HL-60 (cell line): ENCODE measurements at regions not wholly inside any gene's neighbourhood (a gene's known extent, or its start where the extent isn't known, plus 50 kb on each side); places are given as distances from the start of the nearest gene placed in this dataset.

ENCODE experiments used
- GABPA ChIP-seq: IDR thresholded peaks from 2 replicates; pipeline ENCODE4 v1.6.1; 2012; ENCODE audit warnings: low read depth
- TF ChIP-seq, protein P1 (sequence below): IDR thresholded peaks from one replicate; pipeline ENCODE4 v1.5.1; 2011; ENCODE audit warnings: low read length, control low read depth, inconsistent platforms; ENCODE audit not compliant: insufficient read depth
- TF ChIP-seq, protein P2 (sequence below): IDR thresholded peaks from 2 replicates; pipeline ENCODE4 v1.6.1; 2012; ENCODE audit warnings: low read depth; ENCODE audit not compliant: insufficient replicate concordance

DNA sequence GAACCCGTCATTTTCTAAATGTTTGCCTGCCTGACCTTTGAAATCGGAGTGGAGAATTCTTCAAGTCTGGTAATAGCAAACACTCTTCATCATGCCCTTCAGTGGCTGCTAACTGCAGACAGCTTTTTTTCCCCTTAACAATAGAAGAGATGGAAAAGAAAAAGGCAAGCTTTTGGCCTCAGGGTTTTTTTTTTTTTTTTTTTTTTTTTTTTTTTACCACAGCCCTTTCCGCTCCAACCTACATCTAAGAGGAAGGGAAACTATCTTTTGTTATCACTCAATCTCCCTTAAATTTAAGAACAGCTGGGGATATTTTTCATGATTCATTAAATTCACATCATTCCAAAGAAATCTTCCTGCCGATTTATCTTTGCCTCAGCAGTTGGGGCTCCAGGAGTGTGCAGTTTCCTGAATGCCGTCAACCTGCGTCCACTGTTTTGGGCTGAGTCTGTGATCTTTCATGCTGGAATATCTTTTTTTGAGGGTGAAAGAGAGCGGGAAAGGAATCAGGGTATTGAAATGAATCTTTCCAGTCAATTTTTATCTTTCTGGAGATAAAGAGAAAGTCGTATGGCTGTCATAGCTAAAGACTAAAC, 144.5 kb upstream of the SMYD2 start:
- TF ChIP-seq, protein P1, sequence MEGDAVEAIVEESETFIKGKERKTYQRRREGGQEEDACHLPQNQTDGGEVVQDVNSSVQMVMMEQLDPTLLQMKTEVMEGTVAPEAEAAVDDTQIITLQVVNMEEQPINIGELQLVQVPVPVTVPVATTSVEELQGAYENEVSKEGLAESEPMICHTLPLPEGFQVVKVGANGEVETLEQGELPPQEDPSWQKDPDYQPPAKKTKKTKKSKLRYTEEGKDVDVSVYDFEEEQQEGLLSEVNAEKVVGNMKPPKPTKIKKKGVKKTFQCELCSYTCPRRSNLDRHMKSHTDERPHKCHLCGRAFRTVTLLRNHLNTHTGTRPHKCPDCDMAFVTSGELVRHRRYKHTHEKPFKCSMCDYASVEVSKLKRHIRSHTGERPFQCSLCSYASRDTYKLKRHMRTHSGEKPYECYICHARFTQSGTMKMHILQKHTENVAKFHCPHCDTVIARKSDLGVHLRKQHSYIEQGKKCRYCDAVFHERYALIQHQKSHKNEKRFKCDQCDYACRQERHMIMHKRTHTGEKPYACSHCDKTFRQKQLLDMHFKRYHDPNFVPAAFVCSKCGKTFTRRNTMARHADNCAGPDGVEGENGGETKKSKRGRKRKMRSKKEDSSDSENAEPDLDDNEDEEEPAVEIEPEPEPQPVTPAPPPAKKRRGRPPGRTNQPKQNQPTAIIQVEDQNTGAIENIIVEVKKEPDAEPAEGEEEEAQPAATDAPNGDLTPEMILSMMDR = no peak
- TF ChIP-seq, protein P2, sequence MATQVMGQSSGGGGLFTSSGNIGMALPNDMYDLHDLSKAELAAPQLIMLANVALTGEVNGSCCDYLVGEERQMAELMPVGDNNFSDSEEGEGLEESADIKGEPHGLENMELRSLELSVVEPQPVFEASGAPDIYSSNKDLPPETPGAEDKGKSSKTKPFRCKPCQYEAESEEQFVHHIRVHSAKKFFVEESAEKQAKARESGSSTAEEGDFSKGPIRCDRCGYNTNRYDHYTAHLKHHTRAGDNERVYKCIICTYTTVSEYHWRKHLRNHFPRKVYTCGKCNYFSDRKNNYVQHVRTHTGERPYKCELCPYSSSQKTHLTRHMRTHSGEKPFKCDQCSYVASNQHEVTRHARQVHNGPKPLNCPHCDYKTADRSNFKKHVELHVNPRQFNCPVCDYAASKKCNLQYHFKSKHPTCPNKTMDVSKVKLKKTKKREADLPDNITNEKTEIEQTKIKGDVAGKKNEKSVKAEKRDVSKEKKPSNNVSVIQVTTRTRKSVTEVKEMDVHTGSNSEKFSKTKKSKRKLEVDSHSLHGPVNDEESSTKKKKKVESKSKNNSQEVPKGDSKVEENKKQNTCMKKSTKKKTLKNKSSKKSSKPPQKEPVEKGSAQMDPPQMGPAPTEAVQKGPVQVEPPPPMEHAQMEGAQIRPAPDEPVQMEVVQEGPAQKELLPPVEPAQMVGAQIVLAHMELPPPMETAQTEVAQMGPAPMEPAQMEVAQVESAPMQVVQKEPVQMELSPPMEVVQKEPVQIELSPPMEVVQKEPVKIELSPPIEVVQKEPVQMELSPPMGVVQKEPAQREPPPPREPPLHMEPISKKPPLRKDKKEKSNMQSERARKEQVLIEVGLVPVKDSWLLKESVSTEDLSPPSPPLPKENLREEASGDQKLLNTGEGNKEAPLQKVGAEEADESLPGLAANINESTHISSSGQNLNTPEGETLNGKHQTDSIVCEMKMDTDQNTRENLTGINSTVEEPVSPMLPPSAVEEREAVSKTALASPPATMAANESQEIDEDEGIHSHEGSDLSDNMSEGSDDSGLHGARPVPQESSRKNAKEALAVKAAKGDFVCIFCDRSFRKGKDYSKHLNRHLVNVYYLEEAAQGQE = no peak
- TF ChIP-seq GABPA = no peak
